DND-41 (cell line): ENCODE measurements at regions not wholly inside any gene's neighbourhood (a gene's known extent, or its start where the extent isn't known, plus 50 kb on each side); places are given as distances from the start of the nearest gene placed in this dataset.
A peak's percentile ranks its signal among the peaks of the same experiment; 100 is the strongest.

Source experiments
- CTCF ChIP-seq: IDR thresholded peaks from 2 replicates; pipeline ENCODE4 v1.5.1; 2012; ENCODE audit warnings: borderline replicate concordance, low read length, moderate library complexity, mild to moderate bottlenecking; ENCODE audit not compliant: poor library complexity, severe bottlenecking; ENCODE audit errors: extremely low read depth
- EZH2 ChIP-seq: IDR thresholded peaks from 3 replicates; pipeline ENCODE4 v1.6.1; 2012; ENCODE audit warnings: borderline replicate concordance, low read depth, mild to moderate bottlenecking, moderate library complexity, low read length, inconsistent platforms; ENCODE audit not compliant: severe bottlenecking

GRCh38 chr14:106875503-106875902 is 1349.1 kb downstream of the TMEM121 start:
- TF ChIP-seq CTCF = peak; percentile 84
- TF ChIP-seq EZH2 = no peak
